Endodermal cell (in vitro differentiated cells): ENCODE measurements at regions not wholly inside any gene's neighbourhood (a gene's known extent, or its start where the extent isn't known, plus 50 kb on each side); places are given as distances from the start of the nearest gene placed in this dataset.

Experiments used
- DNase-seq: peaks from one replicate; pipeline ENCODE4 v3.0.0-alpha.2; 2017
- H3K27ac ChIP-seq: 2 replicates; pipeline ENCODE4 v1.5.1; 2013; ENCODE audit warnings: mild to moderate bottlenecking, low read depth, low read length, moderate library complexity
- H3K27me3 ChIP-seq: 2 replicates; pipeline ENCODE4 v1.6.1; 2013; ENCODE audit warnings: mild to moderate bottlenecking, low read length, moderate library complexity; ENCODE audit not compliant: insufficient read depth, control insufficient read depth, poor library complexity, severe bottlenecking
- H3K36me3 ChIP-seq: 2 replicates; pipeline ENCODE4 v1.7.0; 2013; ENCODE audit warnings: mild to moderate bottlenecking, low read length, moderate library complexity; ENCODE audit not compliant: control insufficient read depth, insufficient read depth
- H3K4me1 ChIP-seq: one replicate; pipeline ENCODE4 v1.7.0; 2013; ENCODE audit warnings: low read length; ENCODE audit not compliant: control insufficient read depth, insufficient read depth
- H3K4me3 ChIP-seq: 2 replicates; pipeline ENCODE4 v1.5.1; 2013; ENCODE audit warnings: mild to moderate bottlenecking, low read length, moderate library complexity
- H3K9ac ChIP-seq: 2 replicates; pipeline ENCODE4 v1.6.1; 2013; ENCODE audit warnings: mild to moderate bottlenecking, low read length, moderate library complexity; ENCODE audit not compliant: poor library complexity, severe bottlenecking; ENCODE audit errors: extremely low read depth
- H3K9me3 ChIP-seq: 2 replicates; pipeline ENCODE4 v1.6.1; 2013; ENCODE audit warnings: mild to moderate bottlenecking, low read length, moderate library complexity; ENCODE audit not compliant: control insufficient read depth
- H3K27ac Mint-ChIP-seq: 2 replicates; pipeline ENCODE4 v1.8.0; 2020; ENCODE audit warnings: mixed read lengths
- H3K27me3 Mint-ChIP-seq: 2 replicates; pipeline ENCODE4 v1.8.0; 2021; ENCODE audit warnings: mild to moderate bottlenecking, mixed read lengths; ENCODE audit not compliant: insufficient read depth
- H3K36me3 Mint-ChIP-seq: 2 replicates; pipeline ENCODE4 v1.8.0; 2020; ENCODE audit warnings: low read depth, mixed read lengths
- H3K4me1 Mint-ChIP-seq: 2 replicates; pipeline ENCODE4 v1.8.0; 2020; ENCODE audit warnings: mixed read lengths
- H3K4me3 Mint-ChIP-seq: 2 replicates; pipeline ENCODE4 v1.8.0; 2020; ENCODE audit warnings: mild to moderate bottlenecking, moderate library complexity, mixed read lengths
- H3K9me3 Mint-ChIP-seq: 2 replicates; pipeline ENCODE4 v1.8.0; 2020; ENCODE audit warnings: mild to moderate bottlenecking, mixed read lengths
- WGBS, 2 experiments: methylation state at CpG; one replicate each; pipeline versions ENCODE4 v1.1.5 to v1.1.7; 2013; ENCODE audit warnings: missing lambda C conversion rate in 2 of 2, mixed read lengths in 1 of 2; ENCODE audit not compliant: insufficient coverage in 1 of 2, insufficient read length in 1 of 2; 5-methylcytosine and 5-hydroxymethylcytosine counted together
- TF ChIP-seq, protein P1 (sequence below): fragments of 200-600 bp; sonication (generic); conservative IDR thresholded peaks from 2 replicates; pipeline ENCODE4 v1.5.0; 2021; ENCODE audit warnings: antibody characterized with exemption, mild to moderate bottlenecking

DNA sequence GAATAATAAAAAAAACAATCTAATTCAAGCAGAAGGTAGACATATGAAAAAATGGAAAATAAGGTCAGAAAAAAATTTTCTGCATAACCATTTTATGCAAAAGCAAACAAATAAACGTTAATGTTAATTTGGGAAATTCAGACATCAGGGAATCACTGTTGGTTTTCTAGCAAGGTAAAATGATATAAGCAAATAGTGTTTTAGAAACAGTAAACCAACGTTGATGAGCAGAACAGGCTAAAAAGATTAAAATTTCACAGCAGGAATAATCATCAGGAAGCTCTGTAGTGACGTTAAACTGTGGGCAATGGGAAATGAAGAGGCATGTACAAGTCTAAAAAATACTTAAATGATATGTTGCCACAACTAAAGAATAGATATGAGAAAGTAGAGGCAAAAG is 54.5 kb upstream of the HMGCLL1 start:
- Mint-ChIP-seq H3K36me3 (no peaks in the 10 kb centered on the region), H3K9me3 (peaks cover 8% of the 10 kb centered on the region), H3K27me3 (no peaks in the 10 kb centered on the region), H3K4me3 (no peak overlapping the region), H3K4me1 (peaks cover 9% of the 10 kb centered on the region), H3K27ac (no peak overlapping the region)
- H3K4me1 ChIP-seq = no peaks in the 10 kb centered on the region
- no peak overlapping the region for H3K4me3 ChIP-seq
- no peaks in the 10 kb centered on the region for H3K9me3 ChIP-seq
- H3K27ac ChIP-seq = no peak overlapping the region
- TF ChIP-seq, protein P1, sequence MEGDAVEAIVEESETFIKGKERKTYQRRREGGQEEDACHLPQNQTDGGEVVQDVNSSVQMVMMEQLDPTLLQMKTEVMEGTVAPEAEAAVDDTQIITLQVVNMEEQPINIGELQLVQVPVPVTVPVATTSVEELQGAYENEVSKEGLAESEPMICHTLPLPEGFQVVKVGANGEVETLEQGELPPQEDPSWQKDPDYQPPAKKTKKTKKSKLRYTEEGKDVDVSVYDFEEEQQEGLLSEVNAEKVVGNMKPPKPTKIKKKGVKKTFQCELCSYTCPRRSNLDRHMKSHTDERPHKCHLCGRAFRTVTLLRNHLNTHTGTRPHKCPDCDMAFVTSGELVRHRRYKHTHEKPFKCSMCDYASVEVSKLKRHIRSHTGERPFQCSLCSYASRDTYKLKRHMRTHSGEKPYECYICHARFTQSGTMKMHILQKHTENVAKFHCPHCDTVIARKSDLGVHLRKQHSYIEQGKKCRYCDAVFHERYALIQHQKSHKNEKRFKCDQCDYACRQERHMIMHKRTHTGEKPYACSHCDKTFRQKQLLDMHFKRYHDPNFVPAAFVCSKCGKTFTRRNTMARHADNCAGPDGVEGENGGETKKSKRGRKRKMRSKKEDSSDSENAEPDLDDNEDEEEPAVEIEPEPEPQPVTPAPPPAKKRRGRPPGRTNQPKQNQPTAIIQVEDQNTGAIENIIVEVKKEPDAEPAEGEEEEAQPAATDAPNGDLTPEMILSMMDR = no peak
- H3K27me3 ChIP-seq = no peaks in the 10 kb centered on the region
- no peak for DNase-seq
- H3K9ac ChIP-seq = no peak overlapping the region
- 91 to 94% methylated on average over 3 of the region's 3 CpGs for WGBS, 2 experiments
- H3K36me3 ChIP-seq = no peaks in the 10 kb centered on the region

DNA sequence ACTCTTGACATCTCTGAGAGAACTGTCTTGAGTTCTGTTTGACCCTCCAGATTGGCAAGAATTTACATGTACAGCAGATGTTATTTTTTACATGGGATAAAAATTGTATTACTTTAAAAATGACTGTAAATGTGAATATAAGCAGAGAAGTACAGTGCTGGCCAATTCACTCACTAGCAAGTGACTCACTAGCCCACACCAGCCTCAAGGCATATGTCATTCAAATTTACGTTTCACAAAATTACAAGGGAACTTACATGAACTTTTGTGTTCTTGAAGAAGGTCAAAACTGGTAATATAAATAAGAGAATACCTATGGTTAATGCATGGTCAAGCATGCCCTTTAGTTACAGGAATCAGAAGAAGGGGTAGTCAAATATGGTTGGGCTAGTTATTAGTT is 54.0 kb upstream of the HMGCLL1 start:
- H3K4me1 ChIP-seq = no peaks in the 10 kb centered on the region
- no peaks in the 10 kb centered on the region for H3K9me3 ChIP-seq
- H3K9me3 Mint-ChIP-seq = peaks cover 9% of the 10 kb centered on the region
- H3K36me3 ChIP-seq = no peaks in the 10 kb centered on the region
- no peak overlapping the region for H3K4me3 ChIP-seq
- H3K9ac ChIP-seq = no peak overlapping the region
- no peak overlapping the region for H3K4me3 Mint-ChIP-seq
- H3K27me3 ChIP-seq = no peaks in the 10 kb centered on the region
- DNase-seq = no peak
- WGBS, 2 experiments = 95 to 100% methylated on average over 1 of the region's 1 CpG
- TF ChIP-seq, protein P1 = no peak
- no peak overlapping the region for H3K27ac ChIP-seq
- no peaks in the 10 kb centered on the region for H3K36me3 Mint-ChIP-seq
- no peak overlapping the region for H3K27ac Mint-ChIP-seq
- H3K4me1 Mint-ChIP-seq = peaks cover 9% of the 10 kb centered on the region
- H3K27me3 Mint-ChIP-seq = no peaks in the 10 kb centered on the region
